ENCODE measurements at regions not wholly inside any gene's neighbourhood (a gene's known extent, or its start where the extent isn't known, plus 50 kb on each side); places are given as distances from the start of the nearest gene placed in this dataset.

DNA sequence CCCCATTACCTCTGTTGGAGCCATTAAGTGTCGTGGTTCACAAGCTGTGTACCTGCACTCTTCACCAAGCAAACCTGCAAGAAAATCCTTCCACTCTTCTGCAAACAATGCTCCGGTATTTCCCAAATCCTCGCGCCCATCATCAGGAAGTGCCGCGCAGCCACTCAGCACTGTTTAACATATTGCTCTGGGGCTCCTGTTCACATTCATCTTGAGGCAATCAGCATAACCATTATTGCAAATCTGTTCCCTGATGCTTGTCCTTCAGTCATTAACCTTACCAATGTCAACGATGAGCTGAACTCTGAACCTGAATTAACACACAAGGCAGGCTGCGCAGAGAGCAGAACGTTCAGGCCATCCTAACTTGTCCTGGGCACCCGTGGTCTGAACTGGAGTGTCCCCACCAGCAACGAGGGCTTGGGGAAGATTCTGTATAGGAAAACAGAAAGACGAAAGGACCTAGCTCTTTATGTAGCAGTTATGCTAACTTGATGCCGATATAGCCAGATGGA is 751.4 kb upstream of the AUTS2 start:
- 49 to 68% (median 56%) methylated on average over 13 of the region's 13 CpGs for WGBS, 3 donors
- no peak for DNase-seq
- H3K4me3 ChIP-seq (ENCODE audit: low read depth in 1 of 3, low read length in 3 of 3) = no peak overlapping the region
- no peaks in the 10 kb centered on the region for H3K27me3 ChIP-seq (ENCODE audit: control insufficient read depth in 3 of 3, insufficient read depth in 3 of 3, low read length in 3 of 3)
- no peak for FAIRE-seq
- H3K27ac ChIP-seq (ENCODE audit: low read depth in 1 of 3, low read length in 2 of 3) = no peak overlapping the region
- H3K9me3 ChIP-seq (ENCODE audit: control insufficient read depth in 2 of 2, insufficient read depth in 1 of 2, low read depth in 1 of 2, low read length in 1 of 2) = peaks cover 0 to 6% of the 10 kb centered on the region in 2 donors
- no peaks in the 10 kb centered on the region for H3K4me1 ChIP-seq (ENCODE audit: control insufficient read depth in 3 of 3, insufficient read depth in 2 of 3, low read depth in 1 of 3, low read length in 2 of 3)
- no peaks in the 10 kb centered on the region for H3K36me3 ChIP-seq (ENCODE audit: control insufficient read depth in 3 of 3, insufficient read depth in 2 of 3, low read depth in 1 of 3, low read length in 3 of 3)

DNA sequence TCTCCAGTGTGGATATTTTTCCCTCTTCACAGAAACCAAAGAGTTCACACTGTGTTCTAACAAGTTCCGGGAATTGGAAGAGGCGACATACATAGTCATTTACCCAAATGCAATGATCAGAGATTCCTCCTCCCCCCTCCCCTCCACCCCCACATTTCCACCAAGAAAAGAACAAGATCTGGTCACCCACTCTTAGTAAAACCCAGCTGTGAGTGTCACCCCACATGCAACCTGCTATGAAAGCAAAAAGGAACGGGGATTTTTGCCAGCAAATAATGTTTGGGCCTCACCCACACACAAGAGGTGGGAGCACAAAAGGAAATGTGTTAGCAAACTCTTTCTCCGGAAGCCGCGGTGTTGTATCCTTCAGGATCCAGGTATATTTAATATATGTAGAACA is 745.0 kb upstream of the AUTS2 start:
- H3K36me3 ChIP-seq (ENCODE audit: control insufficient read depth in 3 of 3, insufficient read depth in 2 of 3, low read depth in 1 of 3, low read length in 3 of 3) = no peaks in the 10 kb centered on the region
- DNase-seq (no peak), FAIRE-seq (no peak)
- no peak overlapping the region for H3K27ac ChIP-seq (ENCODE audit: low read depth in 1 of 3, low read length in 2 of 3)
- whole genome bisulfite sequencing, 3 donors = 86 to 92% (median 87%) methylated on average over 6 of the region's 6 CpGs
- no peaks in the 10 kb centered on the region for H3K4me1 ChIP-seq (ENCODE audit: control insufficient read depth in 3 of 3, insufficient read depth in 2 of 3, low read depth in 1 of 3, low read length in 2 of 3)
- no peaks in the 10 kb centered on the region for H3K27me3 ChIP-seq (ENCODE audit: control insufficient read depth in 3 of 3, insufficient read depth in 3 of 3, low read length in 3 of 3)
- no peak overlapping the region for H3K4me3 ChIP-seq (ENCODE audit: low read depth in 1 of 3, low read length in 3 of 3)
- H3K9me3 ChIP-seq (ENCODE audit: control insufficient read depth in 2 of 2, insufficient read depth in 1 of 2, low read depth in 1 of 2, low read length in 1 of 2) = no peaks in the 10 kb centered on the region

- Histone ChIP-seq H3K4me3 (ENCODE audit: low read depth in 1 of 3, low read length in 3 of 3) (no peak overlapping the region), H3K36me3 (ENCODE audit: control insufficient read depth in 3 of 3, insufficient read depth in 2 of 3, low read depth in 1 of 3, low read length in 3 of 3) (no peaks in the 10 kb centered on the region), H3K9me3 (ENCODE audit: control insufficient read depth in 2 of 2, insufficient read depth in 1 of 2, low read depth in 1 of 2, low read length in 1 of 2) (no peaks in the 10 kb centered on the region), H3K27ac (ENCODE audit: low read depth in 1 of 3, low read length in 2 of 3) (no peak overlapping the region), H3K27me3 (ENCODE audit: control insufficient read depth in 3 of 3, insufficient read depth in 3 of 3, low read length in 3 of 3) (no peaks in the 10 kb centered on the region), H3K4me1 (ENCODE audit: control insufficient read depth in 3 of 3, insufficient read depth in 2 of 3, low read depth in 1 of 3, low read length in 2 of 3) (no peaks in the 10 kb centered on the region)
- DNase-seq = no peak
- FAIRE-seq = no peak
- 81 to 97% (median 92%) methylated on average over 1 of the region's 1 CpG for WGBS, 3 donors
Measured at GRCh38 chr7:68857571-68857970, 740.7 kb upstream of the AUTS2 start.

DNA sequence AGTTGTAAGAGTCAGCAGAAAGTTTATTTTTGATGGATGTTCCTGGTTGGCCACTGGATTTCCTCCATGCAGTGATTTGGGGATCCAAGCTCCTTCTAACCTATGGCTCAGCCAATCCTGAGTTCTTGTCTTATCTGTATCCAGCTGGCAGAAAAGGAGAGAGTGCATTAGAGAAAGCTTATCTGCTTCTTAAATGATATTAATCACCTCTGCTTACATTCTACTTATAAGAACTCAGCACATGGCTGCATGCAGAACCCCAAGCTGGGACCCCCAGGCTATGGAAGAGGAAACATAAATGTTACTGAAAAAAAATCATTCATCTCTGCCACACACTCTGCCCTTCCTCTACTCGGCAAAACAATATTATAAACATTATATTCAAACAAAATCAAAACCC is 739.8 kb upstream of the AUTS2 start:
- H3K36me3 ChIP-seq (ENCODE audit: control insufficient read depth in 3 of 3, insufficient read depth in 2 of 3, low read depth in 1 of 3, low read length in 3 of 3) = no peaks in the 10 kb centered on the region
- DNase-seq = no peak
- WGBS, 3 donors = 54 to 73% (median 69%) methylated on average over 1 of the region's 1 CpG

DNA sequence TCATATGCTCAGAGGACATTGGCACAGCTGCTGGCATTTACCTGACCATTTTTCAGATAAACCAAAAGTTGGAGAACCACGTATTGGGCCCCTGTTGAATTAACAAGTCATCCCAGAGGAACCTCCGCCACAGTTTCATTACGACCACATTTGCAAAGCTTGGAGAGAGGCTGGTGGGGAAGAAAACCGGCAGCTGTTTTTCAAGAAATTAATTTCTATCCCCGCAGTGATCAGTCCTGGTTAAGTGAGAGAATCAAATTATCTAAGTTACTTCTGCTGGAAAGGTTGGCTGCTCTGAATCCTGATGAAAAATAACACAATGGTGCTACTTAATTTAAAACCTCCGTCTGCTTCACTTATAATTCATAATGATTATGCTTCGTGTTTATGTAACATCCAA is 737.1 kb upstream of the AUTS2 start:
- FAIRE-seq = no peak

More for the DNA sequence above, 739.8 kb upstream of the AUTS2 start:
- Histone ChIP-seq H3K4me3 (ENCODE audit: low read depth in 1 of 3, low read length in 3 of 3) (no peak overlapping the region), H3K27me3 (ENCODE audit: control insufficient read depth in 3 of 3, insufficient read depth in 3 of 3, low read length in 3 of 3) (no peaks in the 10 kb centered on the region), H3K9me3 (ENCODE audit: control insufficient read depth in 2 of 2, insufficient read depth in 1 of 2, low read depth in 1 of 2, low read length in 1 of 2) (no peaks in the 10 kb centered on the region), H3K27ac (ENCODE audit: low read depth in 1 of 3, low read length in 2 of 3) (no peak overlapping the region), H3K4me1 (ENCODE audit: control insufficient read depth in 3 of 3, insufficient read depth in 2 of 3, low read depth in 1 of 3, low read length in 2 of 3) (no peaks in the 10 kb centered on the region)
- FAIRE-seq = no peak

DNA sequence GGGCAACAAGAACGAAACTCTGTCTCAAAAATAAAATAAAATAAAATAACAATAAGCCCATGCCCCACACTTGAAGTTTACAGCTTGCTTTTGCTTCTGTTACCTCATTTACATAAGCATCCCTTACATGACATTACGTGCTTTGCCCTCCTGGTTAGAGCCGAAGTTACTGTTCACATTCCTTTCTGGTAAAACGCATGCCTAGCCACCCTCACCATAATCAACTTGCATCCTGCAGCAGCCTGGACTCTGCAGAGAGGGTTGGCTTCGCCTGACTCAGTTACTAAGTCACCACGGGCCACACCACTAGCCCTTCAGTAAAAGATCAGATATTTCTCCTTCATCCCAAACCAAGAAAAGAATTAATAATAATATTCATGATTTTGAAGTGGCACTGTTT is 736.0 kb upstream of the AUTS2 start:
- H3K4me3 ChIP-seq (ENCODE audit: low read depth in 1 of 3, low read length in 3 of 3) = no peak overlapping the region
- no peaks in the 10 kb centered on the region for H3K4me1 ChIP-seq (ENCODE audit: control insufficient read depth in 3 of 3, insufficient read depth in 2 of 3, low read depth in 1 of 3, low read length in 2 of 3)
- no peaks in the 10 kb centered on the region for H3K36me3 ChIP-seq (ENCODE audit: control insufficient read depth in 3 of 3, insufficient read depth in 2 of 3, low read depth in 1 of 3, low read length in 3 of 3)
- H3K27me3 ChIP-seq (ENCODE audit: control insufficient read depth in 3 of 3, insufficient read depth in 3 of 3, low read length in 3 of 3) = no peaks in the 10 kb centered on the region
- no peak for FAIRE-seq
- no peak for DNase-seq
- WGBS, 3 donors = 80 to 88% (median 82%) methylated on average over 6 of the region's 6 CpGs
- H3K9me3 ChIP-seq (ENCODE audit: control insufficient read depth in 2 of 2, insufficient read depth in 1 of 2, low read depth in 1 of 2, low read length in 1 of 2) = no peaks in the 10 kb centered on the region
- H3K27ac ChIP-seq (ENCODE audit: low read depth in 1 of 3, low read length in 2 of 3) = no peak overlapping the region

More for the DNA sequence above, 737.1 kb upstream of the AUTS2 start:
- no peak overlapping the region for H3K4me3 ChIP-seq (ENCODE audit: low read depth in 1 of 3, low read length in 3 of 3)
- H3K9me3 ChIP-seq (ENCODE audit: control insufficient read depth in 2 of 2, insufficient read depth in 1 of 2, low read depth in 1 of 2, low read length in 1 of 2) = no peaks in the 10 kb centered on the region
- WGBS, 3 donors = 81 to 92% (median 84%) methylated on average over 7 of the region's 7 CpGs
- H3K27me3 ChIP-seq (ENCODE audit: control insufficient read depth in 3 of 3, insufficient read depth in 3 of 3, low read length in 3 of 3) = no peaks in the 10 kb centered on the region
- no peak overlapping the region for H3K27ac ChIP-seq (ENCODE audit: low read depth in 1 of 3, low read length in 2 of 3)
- DNase-seq = no peak
- H3K4me1 ChIP-seq (ENCODE audit: control insufficient read depth in 3 of 3, insufficient read depth in 2 of 3, low read depth in 1 of 3, low read length in 2 of 3) = no peaks in the 10 kb centered on the region
- no peaks in the 10 kb centered on the region for H3K36me3 ChIP-seq (ENCODE audit: control insufficient read depth in 3 of 3, insufficient read depth in 2 of 3, low read depth in 1 of 3, low read length in 3 of 3)

DNA sequence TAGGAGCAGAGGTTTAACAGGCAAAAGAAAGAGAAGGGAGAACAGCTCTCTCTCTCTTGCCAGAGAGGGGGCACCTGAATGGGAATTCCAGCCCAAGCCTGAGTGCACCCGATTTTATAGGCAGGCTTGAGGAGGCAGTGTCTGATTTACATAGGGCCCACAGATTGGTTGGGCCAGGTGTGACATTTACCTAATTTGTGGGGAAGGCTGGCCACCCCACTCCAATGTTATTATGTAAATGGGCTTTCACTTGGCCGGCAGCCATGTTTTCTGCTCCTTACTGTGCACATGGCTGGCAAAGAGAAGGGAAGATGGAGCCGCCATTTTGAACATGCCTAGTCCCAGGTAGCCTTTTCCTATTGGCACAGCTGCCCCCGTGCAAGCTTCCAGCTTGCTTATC is 735.5 kb upstream of the AUTS2 start:
- no peak for DNase-seq
- no peaks in the 10 kb centered on the region for H3K4me1 ChIP-seq (ENCODE audit: control insufficient read depth in 3 of 3, insufficient read depth in 2 of 3, low read depth in 1 of 3, low read length in 2 of 3)
- H3K36me3 ChIP-seq (ENCODE audit: control insufficient read depth in 3 of 3, insufficient read depth in 2 of 3, low read depth in 1 of 3, low read length in 3 of 3) = no peaks in the 10 kb centered on the region
- no peak for FAIRE-seq
- H3K4me3 ChIP-seq (ENCODE audit: low read depth in 1 of 3, low read length in 3 of 3) = no peak overlapping the region
- no peaks in the 10 kb centered on the region for H3K9me3 ChIP-seq (ENCODE audit: control insufficient read depth in 2 of 2, insufficient read depth in 1 of 2, low read depth in 1 of 2, low read length in 1 of 2)
- H3K27me3 ChIP-seq (ENCODE audit: control insufficient read depth in 3 of 3, insufficient read depth in 3 of 3, low read length in 3 of 3) = no peaks in the 10 kb centered on the region
- H3K27ac ChIP-seq (ENCODE audit: low read depth in 1 of 3, low read length in 2 of 3) = no peak overlapping the region
- 73 to 82% (median 81%) methylated on average over 4 of the region's 4 CpGs for WGBS, 3 donors

GRCh38 chr7:68865351-68866199 is 732.7 kb upstream of the AUTS2 start:
- DNase-seq (no peak), FAIRE-seq (no peak)
- Histone ChIP-seq H3K27me3 (ENCODE audit: control insufficient read depth in 3 of 3, insufficient read depth in 3 of 3, low read length in 3 of 3) (no peaks in the 10 kb centered on the region), H3K9me3 (ENCODE audit: control insufficient read depth in 2 of 2, insufficient read depth in 1 of 2, low read depth in 1 of 2, low read length in 1 of 2) (no peaks in the 10 kb centered on the region), H3K4me3 (ENCODE audit: low read depth in 1 of 3, low read length in 3 of 3) (no peak overlapping the region), H3K36me3 (ENCODE audit: control insufficient read depth in 3 of 3, insufficient read depth in 2 of 3, low read depth in 1 of 3, low read length in 3 of 3) (no peaks in the 10 kb centered on the region), H3K4me1 (ENCODE audit: control insufficient read depth in 3 of 3, insufficient read depth in 2 of 3, low read depth in 1 of 3, low read length in 2 of 3) (no peaks in the 10 kb centered on the region), H3K27ac (ENCODE audit: low read depth in 1 of 3, low read length in 2 of 3) (no peak overlapping the region)
- WGBS, 3 donors = 20 to 62% (median 37%) methylated on average over 6 of the region's 6 CpGs

DNA sequence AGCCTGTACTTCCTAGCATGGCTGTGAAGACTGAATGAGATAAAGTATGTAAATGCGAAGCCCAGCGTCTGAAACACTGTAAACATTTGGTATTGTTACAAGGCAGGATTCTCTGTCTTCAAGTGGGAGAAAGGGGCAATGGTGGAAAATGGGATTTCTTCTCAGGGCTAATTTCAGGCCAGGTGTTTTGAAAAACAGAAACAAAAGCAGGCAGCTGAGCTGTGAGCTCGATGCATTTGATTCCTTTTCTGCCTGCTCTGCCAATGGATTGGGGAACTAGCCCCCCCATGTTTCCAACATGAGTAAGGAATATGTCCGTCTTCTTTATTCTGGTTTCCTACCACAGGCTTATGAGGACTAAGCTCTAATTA is 732.1 kb upstream of the AUTS2 start:
- H3K4me3 ChIP-seq (ENCODE audit: low read depth in 1 of 3, low read length in 3 of 3) = no peak overlapping the region
- no peak overlapping the region for H3K27ac ChIP-seq (ENCODE audit: low read depth in 1 of 3, low read length in 2 of 3)
- no peaks in the 10 kb centered on the region for H3K36me3 ChIP-seq (ENCODE audit: control insufficient read depth in 3 of 3, insufficient read depth in 2 of 3, low read depth in 1 of 3, low read length in 3 of 3)
- H3K27me3 ChIP-seq (ENCODE audit: control insufficient read depth in 3 of 3, insufficient read depth in 3 of 3, low read length in 3 of 3) = no peaks in the 10 kb centered on the region
- no peaks in the 10 kb centered on the region for H3K4me1 ChIP-seq (ENCODE audit: control insufficient read depth in 3 of 3, insufficient read depth in 2 of 3, low read depth in 1 of 3, low read length in 2 of 3)
- no peak for FAIRE-seq
- H3K9me3 ChIP-seq (ENCODE audit: control insufficient read depth in 2 of 2, insufficient read depth in 1 of 2, low read depth in 1 of 2, low read length in 1 of 2) = no peaks in the 10 kb centered on the region
- WGBS, 3 donors = 42 to 62% (median 54%) methylated on average over 4 of the region's 4 CpGs
- no peak for DNase-seq

Measured in small intestine (tissue), 7 donors.